HFFc6 (cell line): ENCODE measurements at regions not wholly inside any gene's neighbourhood (a gene's known extent, or its start where the extent isn't known, plus 50 kb on each side); places are given as distances from the start of the nearest gene placed in this dataset.

Experiments
- DNase-seq: peaks from one replicate; pipeline ENCODE4 v3.0.0-alpha.2; 2018
- H3K27ac Mint-ChIP-seq: 2 replicates; pipeline ENCODE4 v1.8.0; 2020; ENCODE audit warnings: mild to moderate bottlenecking, mixed read lengths
- H3K27me3 Mint-ChIP-seq: 2 replicates; pipeline ENCODE4 v1.8.0; 2021; ENCODE audit warnings: mild to moderate bottlenecking, moderate library complexity, mixed read lengths; ENCODE audit not compliant: insufficient read depth
- H3K36me3 Mint-ChIP-seq: 2 replicates; pipeline ENCODE4 v1.8.0; 2021; ENCODE audit warnings: low read depth, mixed read lengths
- H3K4me1 Mint-ChIP-seq: 2 replicates; pipeline ENCODE4 v1.8.0; 2020; ENCODE audit warnings: low read depth, mixed read lengths
- H3K4me3 Mint-ChIP-seq: 2 replicates; pipeline ENCODE4 v1.8.0; 2020; ENCODE audit warnings: mild to moderate bottlenecking, moderate library complexity, mixed read lengths
- H3K9me3 Mint-ChIP-seq: 2 replicates; pipeline ENCODE4 v1.8.0; 2020; ENCODE audit warnings: mild to moderate bottlenecking, mixed read lengths
- CTCF ChIP-seq: fragments of 200-600 bp; sonication (generic); IDR thresholded peaks from 2 replicates; pipeline ENCODE4 v1.5.0; 2021; ENCODE audit warnings: antibody characterized with exemption, mild to moderate bottlenecking

- peaks cover 1% of the 10 kb centered on the region; the same call in 1 of the 2 replicates for H3K27me3 Mint-ChIP-seq
- no peaks in the 10 kb centered on the region; the same call in 1 of the 2 replicates for H3K36me3 Mint-ChIP-seq
- no peak overlapping the region for H3K4me3 Mint-ChIP-seq
- H3K27ac Mint-ChIP-seq: no peak overlapping the region
- no peaks in the 10 kb centered on the region for H3K4me1 Mint-ChIP-seq
- no peak for DNase-seq
- no peak for TF ChIP-seq CTCF
- peaks cover 23% of the 10 kb centered on the region for H3K9me3 Mint-ChIP-seq
These were observed 114.4 kb downstream of the GADD45G start for GRCh38 chr9:89719202-89719601.

GRCh38 chr9:89720696-89721175 lies 115.9 kb downstream of the GADD45G start:
- peaks cover 1% of the 10 kb centered on the region; the same call in 1 of the 2 replicates for H3K27me3 Mint-ChIP-seq
- no peak for DNase-seq

GRCh38 chr9:89721176-89721700 lies 116.4 kb downstream of the GADD45G start:
- Mint-ChIP-seq H3K4me1 (no peaks in the 10 kb centered on the region), H3K27ac (no peak overlapping the region), H3K27me3 (peaks cover 1% of the 10 kb centered on the region; the same call in 1 of the 2 replicates), H3K36me3 (no peaks in the 10 kb centered on the region; the same call in 1 of the 2 replicates), H3K4me3 (no peak overlapping the region), H3K9me3 (peaks cover 28% of the 10 kb centered on the region)
- no peak for DNase-seq
- TF ChIP-seq CTCF: no peak

More at GRCh38 chr9:89720696-89721175, 115.9 kb downstream of the GADD45G start:
- Mint-ChIP-seq H3K36me3 (no peaks in the 10 kb centered on the region; the same call in 1 of the 2 replicates), H3K27ac (no peak overlapping the region), H3K9me3 (peaks cover 28% of the 10 kb centered on the region), H3K4me3 (no peak overlapping the region), H3K4me1 (no peaks in the 10 kb centered on the region)
- TF ChIP-seq CTCF: no peak

GRCh38 chr9:89721971-89722530 lies 117.2 kb downstream of the GADD45G start:
- H3K9me3 Mint-ChIP-seq: peaks cover 25% of the 10 kb centered on the region
- no peak for TF ChIP-seq CTCF
- no peaks in the 10 kb centered on the region for H3K27me3 Mint-ChIP-seq
- H3K4me3 Mint-ChIP-seq: no peak overlapping the region
- H3K4me1 Mint-ChIP-seq: no peaks in the 10 kb centered on the region
- no peak overlapping the region for H3K27ac Mint-ChIP-seq
- no peaks in the 10 kb centered on the region; the same call in 1 of the 2 replicates for H3K36me3 Mint-ChIP-seq
- DNase-seq: no peak

- H3K27ac Mint-ChIP-seq: no peak overlapping the region
- no peaks in the 10 kb centered on the region for H3K4me1 Mint-ChIP-seq
- H3K27me3 Mint-ChIP-seq: no peaks in the 10 kb centered on the region
- H3K9me3 Mint-ChIP-seq: peaks cover 23% of the 10 kb centered on the region
- no peak overlapping the region for H3K4me3 Mint-ChIP-seq
- no peak for TF ChIP-seq CTCF
- DNase-seq: no peak
- H3K36me3 Mint-ChIP-seq: no peaks in the 10 kb centered on the region; the same call in 1 of the 2 replicates
These were observed 117.9 kb downstream of the GADD45G start for GRCh38 chr9:89722712-89723111.
